ENCODE measurements at regions not wholly inside any gene's neighbourhood (a gene's known extent, or its start where the extent isn't known, plus 50 kb on each side); places are given as distances from the start of the nearest gene placed in this dataset.

- Histone ChIP-seq H3K4me2 (ENCODE audit: low read length) (no peak overlapping the region), H2AFZ (ENCODE audit: low read length) (no peak overlapping the region), H4K20me1 (ENCODE audit: low read length) (no peaks in the 10 kb centered on the region), H3K36me3 (ENCODE audit: low read depth, low read length) (no peaks in the 10 kb centered on the region), H3K9me3 (ENCODE audit: low read length) (no peaks in the 10 kb centered on the region), H3K4me1 (ENCODE audit: insufficient read depth, low read length) (peaks cover 20% of the 10 kb centered on the region), H3K9me2 (replicated peaks; ENCODE audit: low read length) (no peaks in the 10 kb centered on the region), H3K79me2 (ENCODE audit: low read length) (no peaks in the 10 kb centered on the region), H3K9ac (ENCODE audit: low read length) (no peak overlapping the region), H3F3A (ENCODE audit: low read length, unreplicated experiment) (no peaks in the 10 kb centered on the region), H3K27me3 (ENCODE audit: low read length) (no peaks in the 10 kb centered on the region), H3K27ac (ENCODE audit: low read length) (no peak overlapping the region), H3K4me3 (ENCODE audit: low read length) (no peak overlapping the region)
- ChIA-PET POLR2A (ENCODE audit: unreplicated experiment) (no interaction called here), CTCF (no interaction called here)
- BruUV-seq (replicated peaks): no TSS peak
- TF ChIP-seq EZH2 (IDR thresholded peaks at IDR 0.05; ENCODE audit: low read length, unreplicated experiment) (no peak), CTCF (conservative IDR thresholded peaks at IDR 0.05; ENCODE audit: low read depth, low read length) (no peak), EZH2phosphoT487 (IDR thresholded peaks at IDR 0.05; ENCODE audit: borderline replicate concordance, low read length) (no peak)
- DNase-seq (no peak), ATAC-seq (no peak)
- intact Hi-C loops (cut with micrococcal nuclease): no loop called here
These were observed 77.2 kb upstream of the RASGRF1 start for GRCh38 chr15:79167776-79168175.

GRCh38 chr15:79166311-79166955 is 75.9 kb upstream of the RASGRF1 start:
- ChIA-PET POLR2A (ENCODE audit: unreplicated experiment) (interaction anchor here (0.6 kb wide), 1 partner anchor 162 kb away, joined by 5 read pairs; no protein-coding TSS in a partner anchor), CTCF (no interaction called here)
- Histone ChIP-seq H3K27me3 (ENCODE audit: low read length) (no peaks in the 10 kb centered on the region), H3K4me2 (ENCODE audit: low read length) (no peak overlapping the region), H3K79me2 (ENCODE audit: low read length) (no peaks in the 10 kb centered on the region), H3K9me3 (ENCODE audit: low read length) (no peaks in the 10 kb centered on the region), H3K9me2 (replicated peaks; ENCODE audit: low read length) (no peaks in the 10 kb centered on the region), H3K4me3 (ENCODE audit: low read length) (no peak overlapping the region), H4K20me1 (ENCODE audit: low read length) (no peaks in the 10 kb centered on the region), H2AFZ (ENCODE audit: low read length) (no peak overlapping the region), H3K4me1 (ENCODE audit: insufficient read depth, low read length) (peaks cover 20% of the 10 kb centered on the region), H3F3A (ENCODE audit: low read length, unreplicated experiment) (no peaks in the 10 kb centered on the region), H3K9ac (ENCODE audit: low read length) (no peak overlapping the region), H3K36me3 (ENCODE audit: low read depth, low read length) (no peaks in the 10 kb centered on the region), H3K27ac (ENCODE audit: low read length) (no peak overlapping the region)
- no peak for TF ChIP-seq CTCF (conservative IDR thresholded peaks at IDR 0.05; ENCODE audit: low read depth, low read length)
- no peak for TF ChIP-seq EZH2phosphoT487 (IDR thresholded peaks at IDR 0.05; ENCODE audit: borderline replicate concordance, low read length)
- TF ChIP-seq EZH2 (IDR thresholded peaks at IDR 0.05; ENCODE audit: low read length, unreplicated experiment): no peak
- DNase-seq (no peak), ATAC-seq (no peak)
- BruUV-seq (replicated peaks): no TSS peak
- intact Hi-C loops (cut with micrococcal nuclease): no loop called here

GRCh38 chr15:79164465-79164864 is 73.9 kb upstream of the RASGRF1 start:
- Histone ChIP-seq H3K9me3 (ENCODE audit: low read length) (no peaks in the 10 kb centered on the region), H3K4me1 (ENCODE audit: insufficient read depth, low read length) (peaks cover 5% of the 10 kb centered on the region), H3K9ac (ENCODE audit: low read length) (no peak overlapping the region), H3K79me2 (ENCODE audit: low read length) (no peaks in the 10 kb centered on the region), H3K4me2 (ENCODE audit: low read length) (no peak overlapping the region), H3K27me3 (ENCODE audit: low read length) (no peaks in the 10 kb centered on the region), H3K4me3 (ENCODE audit: low read length) (no peak overlapping the region), H3K9me2 (replicated peaks; ENCODE audit: low read length) (no peaks in the 10 kb centered on the region), H3F3A (ENCODE audit: low read length, unreplicated experiment) (no peaks in the 10 kb centered on the region), H3K27ac (ENCODE audit: low read length) (no peak overlapping the region), H3K36me3 (ENCODE audit: low read depth, low read length) (no peaks in the 10 kb centered on the region), H4K20me1 (ENCODE audit: low read length) (no peaks in the 10 kb centered on the region), H2AFZ (ENCODE audit: low read length) (no peak overlapping the region)
- TF ChIP-seq CTCF (conservative IDR thresholded peaks at IDR 0.05; ENCODE audit: low read depth, low read length) (no peak), EZH2phosphoT487 (IDR thresholded peaks at IDR 0.05; ENCODE audit: borderline replicate concordance, low read length) (no peak), EZH2 (IDR thresholded peaks at IDR 0.05; ENCODE audit: low read length, unreplicated experiment) (no peak)
- ATAC-seq (no peak), DNase-seq (no peak)
- POLR2A ChIA-PET (ENCODE audit: unreplicated experiment): no interaction called here
- CTCF ChIA-PET: no interaction called here
- intact Hi-C loops (cut with micrococcal nuclease): no loop called here
- no TSS peak for BruUV-seq (replicated peaks)
